HuH-7.5 (cell line): ENCODE measurements at regions not wholly inside any gene's neighbourhood (a gene's known extent, or its start where the extent isn't known, plus 50 kb on each side); places are given as distances from the start of the nearest gene placed in this dataset.

ENCODE experiments used
- DNase-seq: peaks from one replicate; pipeline ENCODE4 v3.0.0; 2011; ENCODE audit warnings: low spot score

DNA sequence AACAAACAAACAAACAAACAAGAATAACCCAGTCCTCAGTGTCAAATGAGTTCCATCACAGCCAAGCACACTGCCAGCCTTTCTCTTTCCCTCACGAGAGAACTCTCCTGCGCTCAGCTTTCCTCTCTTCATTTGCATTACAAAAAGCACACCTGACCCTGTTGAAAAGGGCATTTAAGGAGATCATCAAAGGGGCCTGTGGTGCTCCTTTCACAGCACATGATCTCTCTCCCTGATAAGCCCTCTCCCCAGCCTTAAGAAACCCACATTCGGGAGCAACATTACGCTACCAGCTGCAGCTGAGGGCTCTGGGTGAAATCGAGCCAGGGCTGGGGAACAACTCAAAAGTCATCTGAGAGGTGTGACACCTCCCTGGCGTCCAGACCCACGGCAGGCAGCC lies 165.6 kb upstream of the TMCC3 start:
- DNase-seq, result no peak

DNA sequence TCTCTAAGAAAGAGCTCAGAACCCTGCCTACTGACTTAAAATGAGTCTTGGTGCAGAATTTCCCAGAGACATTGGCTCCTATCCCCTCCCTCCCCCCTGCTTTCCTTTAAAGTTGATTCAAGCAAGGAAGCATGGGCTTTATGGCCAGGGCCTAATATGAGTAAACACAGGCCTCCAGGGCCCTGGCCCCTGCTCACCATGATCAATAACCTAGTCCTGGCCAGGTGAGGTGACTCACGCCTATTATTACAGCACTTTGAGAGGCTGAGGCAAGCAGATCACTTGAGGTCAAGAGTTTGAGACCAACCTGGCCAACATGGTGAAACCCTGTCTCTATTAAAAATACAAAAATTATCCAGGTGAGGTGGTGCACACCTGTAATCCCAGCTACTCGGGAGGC lies 165.1 kb upstream of the TMCC3 start:
- no peak for DNase-seq

- DNase-seq, result no peak
These were observed 163.0 kb upstream of the TMCC3 start for GRCh38 chr12:94813314-94813713.

DNA sequence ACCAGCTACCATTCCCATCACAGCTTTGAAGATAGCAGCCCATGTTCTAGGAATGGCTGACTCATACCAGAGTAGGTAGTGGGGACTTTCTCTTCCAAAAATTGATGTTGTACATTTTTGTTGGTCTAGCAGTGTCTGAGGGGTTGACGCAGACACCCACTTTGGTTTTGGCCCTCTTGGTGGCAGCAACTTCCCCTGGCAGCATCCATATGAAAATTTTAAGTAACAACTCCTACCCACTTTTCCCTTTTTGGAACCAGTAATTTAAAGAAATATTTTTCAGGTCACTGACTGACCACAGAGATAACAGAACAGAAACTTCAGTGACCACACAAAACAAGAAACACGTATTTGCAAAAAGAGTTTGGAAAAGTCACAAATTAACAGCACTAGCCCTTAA lies 162.0 kb upstream of the TMCC3 start:
- DNase-seq, result no peak

GRCh38 chr12:94811611-94812010 lies 161.3 kb upstream of the TMCC3 start:
- no peak for DNase-seq

DNA sequence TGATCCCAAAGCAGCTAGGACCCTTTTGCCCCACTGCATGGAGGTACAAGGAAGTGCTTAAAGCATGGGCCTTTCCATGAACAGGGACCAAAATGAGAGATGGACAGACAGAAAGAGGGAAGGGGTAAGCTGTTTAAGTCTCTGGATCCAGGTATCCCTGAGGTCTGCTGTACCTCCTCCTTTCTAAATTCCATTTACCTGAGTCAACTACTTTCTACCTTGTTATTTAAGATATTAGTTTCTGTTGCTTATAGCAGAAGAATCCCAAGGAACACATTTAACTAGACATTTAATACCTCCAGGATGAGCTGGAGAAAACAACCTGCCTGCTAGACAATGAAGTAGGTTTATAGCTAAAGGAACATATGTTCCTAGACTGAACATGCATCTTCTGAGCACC lies 157.6 kb upstream of the TMCC3 start:
- no peak for DNase-seq

DNA sequence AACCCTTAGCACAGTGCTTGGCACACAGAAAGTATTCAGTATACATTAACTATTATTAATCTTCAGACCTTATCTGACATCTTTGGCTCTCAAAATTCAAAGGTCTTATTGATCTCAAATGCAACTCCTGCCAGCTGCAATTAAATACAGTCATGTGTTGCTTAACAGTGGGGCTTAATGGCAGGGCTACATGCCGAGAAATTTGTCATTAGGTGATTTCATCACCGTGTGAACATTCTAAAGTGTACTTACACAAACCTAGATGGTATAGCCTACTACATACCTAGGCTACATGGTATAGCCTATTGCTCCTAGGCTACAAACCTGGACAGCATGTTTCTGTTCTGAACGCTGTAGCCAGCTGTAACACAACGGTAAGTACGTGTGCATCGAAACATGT lies 156.3 kb upstream of the TMCC3 start:
- no peak for DNase-seq

DNA sequence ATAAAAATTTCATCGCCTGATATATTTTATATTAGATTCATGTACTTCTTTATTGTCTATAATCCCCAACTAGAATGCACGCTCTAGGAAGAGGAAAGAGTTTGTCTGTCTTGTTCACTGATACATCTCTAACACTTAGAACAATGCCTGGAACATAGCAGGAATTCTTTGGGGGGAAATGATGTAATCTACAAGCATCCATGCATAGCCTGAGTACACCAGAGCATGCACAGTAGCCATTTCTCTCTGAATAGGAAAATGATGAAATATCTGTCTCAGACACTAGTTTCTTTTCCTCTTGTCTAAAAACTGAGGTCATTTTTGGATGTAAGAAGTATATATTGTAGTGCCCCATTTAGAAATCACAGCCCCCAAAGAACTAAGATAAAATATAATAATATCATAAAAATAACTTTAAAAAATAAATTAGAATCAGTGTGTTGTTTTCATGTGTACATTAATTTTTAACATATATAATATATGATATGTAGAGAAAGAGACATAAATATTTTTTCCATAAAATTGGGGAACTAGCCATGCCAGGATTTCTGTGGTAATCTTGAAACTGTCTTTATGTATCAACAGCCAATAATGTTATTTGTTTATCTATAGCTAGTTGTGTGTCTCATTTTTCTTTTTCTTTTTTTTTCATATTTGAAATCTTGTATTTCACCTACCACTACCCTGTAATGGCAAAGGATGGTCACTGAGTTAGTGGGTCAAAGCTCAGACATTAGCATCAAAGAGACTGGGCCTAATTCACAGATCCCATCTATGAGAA lies 155.6 kb upstream of the TMCC3 start:
- DNase-seq, result no peak

GRCh38 chr12:94803939-94804338 lies 153.6 kb upstream of the TMCC3 start:
- DNase-seq, result no peak

DNA sequence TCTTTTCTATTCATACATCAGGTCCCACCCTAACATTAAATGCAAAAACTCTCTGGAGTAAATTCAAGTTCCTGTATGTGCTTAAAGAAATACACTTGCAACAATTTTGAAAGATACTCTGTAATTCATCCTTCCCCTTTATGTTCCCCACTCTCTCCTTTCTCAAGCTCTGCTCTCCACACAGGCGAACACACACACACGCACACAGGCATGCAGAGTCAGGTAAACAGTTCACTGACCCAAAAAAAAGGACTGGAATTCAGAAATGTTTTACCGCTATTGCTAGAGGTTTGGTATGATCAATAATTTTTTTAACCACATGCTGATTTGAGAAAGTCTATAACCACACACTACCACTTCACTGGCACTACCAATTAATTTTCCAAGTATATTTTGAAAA lies 152.4 kb upstream of the TMCC3 start:
- DNase-seq, result no peak

GRCh38 chr12:94801745-94802144 lies 151.4 kb upstream of the TMCC3 start:
- no peak for DNase-seq

GRCh38 chr12:94799136-94799535 lies 148.8 kb upstream of the TMCC3 start:
- DNase-seq, result no peak

DNA sequence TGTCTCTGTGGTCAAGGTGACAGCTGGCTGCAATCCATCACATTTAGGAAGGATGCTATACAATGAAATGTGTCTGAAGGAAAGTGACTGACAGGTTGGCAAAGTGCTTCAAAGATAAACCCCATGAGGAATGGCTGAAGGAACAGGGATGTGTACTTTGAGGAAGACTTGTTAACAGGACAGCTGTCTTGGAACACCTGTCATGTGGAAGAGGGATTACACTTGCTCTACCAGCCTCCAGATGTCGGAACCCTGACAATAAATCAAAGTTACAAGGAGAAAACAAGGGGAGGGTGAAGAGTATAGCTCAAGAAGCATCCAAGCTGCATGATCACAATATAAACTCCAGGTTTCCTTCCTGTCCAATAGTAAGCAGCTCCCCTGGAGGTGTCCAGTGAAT lies 147.8 kb upstream of the TMCC3 start:
- DNase-seq, result no peak

DNA sequence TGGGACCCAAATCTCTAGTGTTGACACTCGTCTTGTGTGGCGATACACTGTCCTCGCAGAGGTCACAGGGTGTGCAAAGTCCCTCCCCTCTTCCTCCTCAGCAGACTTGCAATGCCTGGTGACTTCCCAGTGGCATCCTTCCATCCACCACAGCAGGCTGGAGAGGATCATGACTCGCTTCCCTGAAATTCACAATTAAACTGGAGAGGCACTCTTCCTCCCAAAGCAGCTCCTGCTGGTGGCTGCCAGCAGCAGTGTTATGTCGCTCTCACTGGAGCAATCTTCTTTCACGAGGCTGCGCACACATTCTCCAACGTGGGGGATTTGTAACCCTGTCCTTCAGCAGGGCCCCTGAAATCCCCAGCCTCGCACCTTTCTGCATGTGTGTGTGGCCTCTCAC lies 145.2 kb upstream of the TMCC3 start:
- no peak for DNase-seq

- DNase-seq, result no peak
These were observed 144.7 kb upstream of the TMCC3 start for GRCh38 chr12:94795044-94795443.

- DNase-seq, result no peak
These were observed 142.8 kb upstream of the TMCC3 start for GRCh38 chr12:94793191-94793595.

GRCh38 chr12:94792693-94793092 lies 142.3 kb upstream of the TMCC3 start:
- DNase-seq, result peak; percentile 22

- DNase-seq, result no peak
These were observed 141.6 kb upstream of the TMCC3 start for GRCh38 chr12:94791933-94792332.

DNA sequence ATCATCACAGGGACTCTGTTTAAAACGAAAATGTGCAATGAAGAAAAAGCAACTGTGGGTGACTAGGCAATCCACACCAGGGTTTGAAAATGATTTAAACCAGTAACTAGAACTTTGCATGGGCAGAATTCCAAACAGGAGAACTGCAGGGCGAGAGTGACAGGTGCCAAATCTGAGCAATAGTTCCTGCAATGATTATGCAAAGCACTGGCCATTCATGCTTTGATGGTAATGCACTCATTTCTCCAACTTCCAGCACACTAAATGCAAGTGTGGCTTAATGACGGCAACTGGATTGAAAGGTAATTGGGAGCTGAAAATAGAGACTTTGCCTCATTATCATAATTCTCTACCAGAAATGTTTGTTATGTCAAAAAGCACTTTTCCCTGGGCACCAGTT lies 140.5 kb upstream of the TMCC3 start:
- no peak for DNase-seq

DNA sequence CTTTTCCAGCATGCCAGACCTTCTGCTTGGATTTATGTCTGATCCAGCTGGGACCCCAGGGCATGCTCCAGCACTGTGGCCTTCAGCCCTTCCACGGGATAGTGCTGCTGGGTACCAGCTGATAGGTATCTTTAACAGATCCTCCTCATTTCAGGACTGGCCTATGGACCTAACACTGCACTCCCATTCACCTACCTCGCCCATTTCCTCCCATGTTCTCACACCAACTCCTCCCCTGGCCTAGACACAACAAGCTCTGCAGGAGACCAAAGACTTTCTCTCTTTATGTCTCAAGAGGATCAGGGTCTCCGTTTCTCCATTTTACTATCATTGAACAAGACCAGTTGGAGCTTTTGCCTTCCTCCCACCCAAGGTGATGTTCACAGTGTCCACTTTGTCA lies 140.0 kb upstream of the TMCC3 start:
- no peak for DNase-seq

GRCh38 chr12:94789510-94790225 lies 139.3 kb upstream of the TMCC3 start:
- DNase-seq, result no peak

DNA sequence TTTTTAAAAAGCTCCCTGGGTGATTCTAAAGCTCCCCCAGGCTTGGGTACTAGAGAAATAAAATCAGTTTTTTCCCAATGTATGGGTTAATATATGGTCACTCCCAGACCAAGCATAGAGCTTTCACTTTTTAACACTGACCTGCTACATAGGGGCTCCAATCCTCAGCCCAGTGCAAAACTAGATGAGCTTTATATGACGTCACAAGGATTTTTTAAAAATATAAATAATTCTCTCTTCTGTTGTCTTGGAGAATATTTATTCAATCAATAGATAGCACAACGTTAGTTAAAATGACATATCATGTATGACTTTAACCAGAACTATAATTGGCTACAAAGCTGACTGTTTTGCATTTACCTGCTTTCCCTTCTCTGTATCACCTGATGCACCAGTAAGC lies 137.9 kb upstream of the TMCC3 start:
- no peak for DNase-seq

- no peak for DNase-seq
These were observed 136.5 kb upstream of the TMCC3 start for GRCh38 chr12:94786906-94787305.

DNA sequence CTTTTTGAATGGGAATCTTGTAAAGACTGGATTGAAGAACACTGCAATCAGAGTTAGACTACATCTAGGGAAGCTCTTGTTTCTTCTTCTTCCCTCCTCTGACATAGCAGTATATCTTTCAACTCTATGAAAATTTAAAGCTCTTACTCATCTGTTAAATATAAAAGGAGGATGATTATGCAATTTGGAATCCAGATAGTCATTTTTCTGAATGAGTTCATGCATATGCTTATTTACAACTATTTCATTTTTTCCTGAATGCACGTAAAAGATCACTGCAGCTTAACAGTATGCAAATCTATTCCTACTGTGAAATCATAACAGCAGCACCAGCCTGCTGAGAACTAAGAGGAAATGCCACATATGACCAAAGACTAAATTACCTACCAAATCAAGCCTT lies 133.5 kb upstream of the TMCC3 start:
- no peak for DNase-seq
